ENCODE measurements at regions not wholly inside any gene's neighbourhood (a gene's known extent, or its start where the extent isn't known, plus 50 kb on each side); places are given as distances from the start of the nearest gene placed in this dataset.

DNA sequence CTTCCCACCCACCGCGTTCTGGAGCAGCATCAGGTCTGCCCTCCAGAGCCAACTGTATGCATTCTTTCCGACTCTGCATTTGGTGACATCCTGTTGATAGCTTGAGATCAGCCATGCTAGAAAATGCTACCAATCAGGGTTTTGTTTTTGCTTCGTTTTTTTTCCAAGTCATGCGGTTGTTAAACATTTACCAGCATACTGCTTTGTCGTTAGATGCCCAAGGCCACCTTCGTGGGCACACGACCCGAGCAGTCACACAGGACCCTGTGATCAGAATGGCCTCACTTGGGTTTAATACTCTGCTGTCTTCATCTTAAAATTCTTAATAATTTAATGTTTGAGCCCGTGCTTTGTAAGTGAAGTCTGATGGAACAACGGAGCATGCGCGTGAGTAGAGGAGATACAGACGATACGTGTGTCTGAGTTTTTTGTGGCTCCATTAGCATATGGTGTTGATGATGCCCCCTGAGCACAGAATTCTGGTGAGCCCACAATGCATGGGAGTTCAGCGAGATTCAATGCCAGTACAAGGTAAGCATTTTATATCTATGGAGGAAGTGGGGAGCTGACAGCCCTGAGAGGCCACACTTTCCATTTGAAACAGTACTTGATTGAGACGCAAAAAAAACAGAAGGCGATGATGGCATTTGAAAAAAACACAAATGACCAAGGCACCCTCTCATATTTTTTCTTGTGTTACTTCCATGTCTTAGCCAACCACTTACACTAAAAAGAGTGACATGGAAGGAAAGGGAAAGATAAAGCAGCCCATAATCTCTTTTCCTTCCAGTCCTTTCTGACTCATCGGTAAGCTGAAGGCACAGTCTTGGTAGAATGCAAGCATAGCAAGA lies 323.6 kb downstream of the BCOR start:
- TF ChIP-seq EZH2phosphoT487 (IDR thresholded peaks at IDR 0.05; ENCODE audit: borderline replicate concordance, low read length) (no peak), EZH2 (IDR thresholded peaks at IDR 0.05; ENCODE audit: low read length, unreplicated experiment) (no peak)
